Inflammatory macrophage treated with lipopolysaccharide for 1 hour (primary cell): ENCODE measurements at regions not wholly inside any gene's neighbourhood (a gene's known extent, or its start where the extent isn't known, plus 50 kb on each side); places are given as distances from the start of the nearest gene placed in this dataset.

Experiments
- DNase-seq, 2 donors: peaks; one replicate each; pipeline ENCODE4 v3.0.0-alpha.2; 2020 to 2022

GRCh38 chr6:56863366-56863765, 91.5 kb upstream of the BEND6 start:
- peak; percentile 49 to 84 for DNase-seq

DNA sequence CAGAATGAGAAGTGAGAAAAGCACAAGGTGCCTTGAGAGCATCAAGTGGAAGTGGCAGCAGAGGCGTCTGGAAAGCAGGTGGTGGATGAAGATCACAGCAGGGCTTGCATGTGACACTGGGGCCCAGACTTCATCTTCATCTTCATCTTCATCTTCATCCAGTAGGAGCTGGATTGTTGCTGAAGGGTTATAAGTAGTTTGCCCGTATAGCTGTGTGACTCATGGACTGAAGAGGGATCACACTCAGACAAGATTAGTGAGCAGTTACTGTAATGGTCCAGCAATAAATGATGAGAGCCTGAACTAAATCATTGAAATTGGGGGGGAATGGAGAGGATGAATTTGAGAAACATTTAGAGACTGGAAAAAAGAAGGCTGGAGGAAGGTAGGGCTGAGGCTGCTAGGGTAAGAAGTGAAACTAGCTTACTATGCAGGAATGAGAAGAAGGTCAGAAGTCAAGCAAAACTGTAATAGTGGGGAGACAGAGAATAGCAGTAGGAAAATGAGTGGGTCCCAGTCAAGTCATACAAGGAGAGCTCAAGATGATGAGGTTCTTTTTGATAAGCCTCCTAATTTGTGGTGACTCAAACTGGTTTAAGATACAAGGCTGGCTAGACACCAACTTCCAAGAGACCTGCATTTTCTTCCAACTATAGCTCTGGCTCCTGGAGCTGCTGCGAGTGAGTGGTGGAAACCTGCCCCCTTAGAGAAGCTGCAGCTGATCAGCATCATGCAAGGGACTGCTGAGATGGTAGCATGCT, 92.3 kb upstream of the BEND6 start:
- no peak for DNase-seq

- no peak for DNase-seq
Observed at GRCh38 chr6:56860475-56860874, 94.4 kb upstream of the BEND6 start.

- no peak for DNase-seq
Observed at GRCh38 chr6:56856036-56856580, 98.8 kb upstream of the BEND6 start.

DNA sequence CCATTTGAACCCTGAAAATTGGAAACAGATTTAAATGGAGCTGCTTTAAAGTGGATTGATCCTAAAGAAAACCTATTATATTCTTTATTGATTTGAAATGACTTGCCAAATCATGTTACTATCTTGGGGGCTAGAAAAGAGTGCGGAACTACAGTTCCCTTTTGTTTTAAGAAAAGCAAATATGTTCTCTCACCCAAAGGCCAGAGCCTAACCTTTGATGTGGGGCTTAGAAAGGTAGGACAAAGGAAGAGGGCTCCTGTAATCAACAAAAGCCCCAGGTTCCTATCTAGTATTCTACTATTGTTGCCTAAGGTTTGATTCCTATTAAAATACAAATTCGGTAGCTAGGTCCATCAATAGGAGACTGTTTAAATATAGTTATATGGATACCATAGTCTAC, 100.8 kb upstream of the BEND6 start:
- DNase-seq = no peak

GRCh38 chr6:56853541-56853940, 101.4 kb upstream of the BEND6 start:
- DNase-seq = no peak

- no peak for DNase-seq
Observed at GRCh38 chr6:56852260-56853010, 102.5 kb upstream of the BEND6 start.

DNA sequence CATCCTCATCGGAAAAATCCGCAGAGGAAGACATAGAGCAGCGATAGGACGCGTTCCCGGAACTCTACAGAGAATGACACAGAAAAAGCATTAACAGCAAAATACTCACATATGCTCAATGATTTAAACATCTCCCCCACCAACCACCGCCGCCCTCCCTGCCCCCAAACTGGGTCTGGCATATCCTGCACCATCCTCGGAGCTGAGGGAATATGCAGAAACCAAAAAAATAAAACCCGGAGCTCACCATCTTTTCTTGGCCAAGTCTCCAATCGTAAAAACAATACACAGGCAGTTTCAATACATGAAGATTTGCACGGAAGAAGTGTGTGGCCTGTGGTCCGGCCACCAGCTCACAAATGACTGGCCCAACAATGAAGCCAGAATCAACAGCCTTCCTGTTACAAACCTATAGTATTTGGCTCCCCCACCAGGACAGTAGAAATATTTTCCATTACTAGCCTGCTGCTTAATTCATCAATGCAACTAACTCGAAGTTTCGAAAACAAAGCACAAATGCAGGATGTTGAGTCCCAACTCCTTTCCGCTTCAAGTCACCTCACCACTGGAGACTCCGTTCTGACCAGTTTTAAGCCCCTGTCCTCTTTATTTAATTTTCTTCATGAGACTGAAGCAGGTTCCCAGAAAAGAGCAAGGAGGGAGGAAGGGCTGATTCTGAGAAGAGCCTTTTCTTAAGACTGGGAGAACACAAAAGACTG, 103.2 kb upstream of the BEND6 start:
- DNase-seq = peak; percentile 59 to 71

GRCh38 chr6:56851074-56851473, 103.8 kb upstream of the BEND6 start:
- DNase-seq = no peak

DNA sequence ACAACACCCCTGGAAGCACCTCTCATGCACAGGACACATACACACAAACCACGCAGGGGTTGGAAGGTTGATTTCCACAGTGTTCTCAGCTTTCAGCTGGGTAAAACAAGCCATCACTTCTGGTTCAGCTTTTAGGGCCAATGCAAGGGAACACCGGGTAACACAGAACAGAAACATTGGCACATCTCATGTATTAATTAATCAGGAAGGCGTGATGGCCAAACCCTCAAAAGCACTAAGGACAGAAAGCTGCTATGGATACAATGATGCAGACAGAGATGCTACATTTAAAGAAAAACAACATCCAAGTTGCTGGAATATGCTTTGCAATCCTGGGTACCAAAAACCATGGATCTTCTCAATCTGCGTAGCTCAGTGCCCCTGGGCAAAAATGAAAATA, 104.3 kb upstream of the BEND6 start:
- DNase-seq = no peak

DNA sequence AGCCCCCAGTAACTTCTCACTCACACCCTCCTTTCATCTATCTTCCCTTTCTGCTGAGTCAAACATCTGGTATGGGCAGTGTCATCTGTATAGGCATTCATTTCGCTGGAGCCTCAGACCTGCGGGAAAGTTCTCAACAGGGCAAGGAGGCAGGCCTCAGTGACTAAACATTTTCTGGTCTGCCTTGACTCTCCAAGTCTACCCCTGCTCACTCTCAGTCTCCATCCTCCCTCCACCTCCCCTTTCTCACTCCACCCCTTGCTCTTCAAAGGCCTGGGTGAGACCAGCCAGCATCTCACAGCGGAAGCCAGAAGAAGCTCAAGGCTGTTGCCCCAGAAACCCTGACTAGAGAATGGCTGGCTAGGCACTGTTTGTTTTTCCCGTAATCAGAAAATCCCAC, 105.0 kb upstream of the BEND6 start:
- no peak for DNase-seq

DNA sequence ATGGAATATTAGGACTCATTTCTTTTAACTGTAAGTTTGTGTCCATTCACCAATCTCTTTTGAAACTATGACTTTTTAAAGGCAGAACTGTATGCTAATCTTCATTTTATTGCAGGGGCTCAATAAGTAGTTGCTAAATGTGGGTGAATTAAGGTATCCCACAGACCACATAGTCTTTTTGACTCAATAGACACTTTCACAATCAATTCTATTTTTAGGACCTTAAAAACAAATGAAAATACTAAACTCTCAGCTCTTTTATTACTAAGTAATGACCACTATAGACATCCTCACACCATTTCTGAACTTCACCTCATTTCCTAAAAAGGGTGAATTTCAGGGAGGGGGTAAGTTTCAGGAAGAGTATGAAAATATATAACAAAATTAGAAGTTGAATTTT, 106.8 kb upstream of the BEND6 start:
- no peak for DNase-seq

DNA sequence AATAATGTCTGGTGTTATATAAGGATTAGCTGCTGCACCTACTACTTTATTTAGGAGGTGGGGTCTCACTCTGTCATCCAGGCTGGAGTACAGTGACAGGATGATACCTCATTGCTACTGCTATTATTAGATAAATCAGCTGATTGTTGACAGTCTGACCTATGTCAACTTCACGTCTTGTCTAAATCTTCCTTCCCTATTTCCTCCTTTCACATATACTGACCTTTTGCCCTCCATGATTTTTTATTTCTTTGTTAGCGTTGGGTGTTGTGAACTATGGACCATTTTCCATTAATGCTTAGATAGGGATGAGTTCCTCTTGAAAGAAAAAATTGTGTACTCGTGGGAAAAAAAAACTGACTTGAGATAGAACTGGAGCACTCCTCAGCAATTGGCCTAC, 109.9 kb upstream of the BEND6 start:
- DNase-seq = no peak

GRCh38 chr6:56843476-56844349, 111.2 kb upstream of the BEND6 start:
- DNase-seq = peak; percentile 70 to 74

GRCh38 chr6:56842686-56843475, 112.0 kb upstream of the BEND6 start:
- DNase-seq = peak; percentile 60 to 62

DNA sequence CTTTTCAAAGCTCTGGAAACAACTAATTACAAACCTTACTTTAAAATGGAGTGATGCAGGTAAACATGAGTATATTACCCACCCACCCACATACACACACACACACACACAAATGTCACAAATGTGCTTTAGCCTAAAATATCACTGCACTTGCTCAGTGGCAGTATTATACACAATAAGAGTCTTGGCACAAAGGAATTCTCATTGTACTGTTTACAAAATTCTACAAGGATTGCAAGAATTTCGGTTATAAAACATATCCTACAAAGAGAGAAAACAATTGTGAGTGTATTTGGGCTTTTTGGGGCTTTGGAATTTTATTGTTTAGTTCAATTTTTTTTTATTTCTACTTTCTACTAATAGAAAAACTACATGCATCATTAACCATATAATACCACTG, 113.2 kb upstream of the BEND6 start:
- DNase-seq = no peak

DNA sequence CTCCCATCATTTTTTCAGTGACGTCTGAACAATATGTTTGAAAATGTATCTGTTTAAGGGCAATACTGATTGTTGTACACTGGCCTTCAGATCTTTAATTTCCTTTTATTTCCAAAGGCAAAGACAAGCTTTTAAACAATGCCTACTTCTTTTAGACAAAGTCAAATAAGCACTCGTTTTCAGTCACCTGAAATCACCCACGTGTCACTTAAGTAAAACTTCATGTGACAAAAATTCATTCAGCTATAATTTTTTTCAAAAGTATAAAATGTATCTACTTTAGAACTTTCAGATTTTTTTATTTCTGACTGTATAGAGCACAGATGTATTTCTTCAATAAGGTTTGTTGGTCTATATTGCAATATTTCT, 113.5 kb upstream of the BEND6 start:
- DNase-seq = no peak

GRCh38 chr6:56840467-56841380, 114.2 kb upstream of the BEND6 start:
- DNase-seq = no peak

GRCh38 chr6:56839533-56840183, 115.2 kb upstream of the BEND6 start:
- DNase-seq = no peak

GRCh38 chr6:56838965-56839364, 115.9 kb upstream of the BEND6 start:
- DNase-seq = no peak
